ENCODE measurements at regions not wholly inside any gene's neighbourhood (a gene's known extent, or its start where the extent isn't known, plus 50 kb on each side); places are given as distances from the start of the nearest gene placed in this dataset.
"Not testable (repeated sequence)": the region's sequence is repeated elsewhere in the genome, so short reads cannot be mapped to it uniquely, and the experiment has no call there.

- H2AFZ ChIP-seq (replicated peaks; ENCODE audit: low read length, poor library complexity): no peak overlapping the region
- no peak overlapping the region for H2AK5ac ChIP-seq (ENCODE audit: low read depth, low read length)
- no peaks in the 10 kb centered on the region for H4K20me1 ChIP-seq (ENCODE audit: insufficient read depth, low read length)
- H3K4ac ChIP-seq (ENCODE audit: low read depth, low read length): no peak overlapping the region
- H4K5ac ChIP-seq (ENCODE audit: low read depth, low read length): no peak overlapping the region
- H2BK20ac ChIP-seq (ENCODE audit: low read depth, low read length): no peak overlapping the region
- no peak overlapping the region for H3K9ac ChIP-seq (ENCODE audit: low read depth, low read length)
- H2BK120ac ChIP-seq (ENCODE audit: low read depth, low read length): no peak overlapping the region
- no peak overlapping the region for H4K91ac ChIP-seq (ENCODE audit: insufficient read depth, low read depth, low read length)
- H3K18ac ChIP-seq (ENCODE audit: low read depth, low read length): no peak overlapping the region
- DNase-seq (no peak), ATAC-seq (ENCODE audit: low read depth) (no peak)
- H3K4me3 ChIP-seq (ENCODE audit: insufficient read depth, low read depth, low read length): no peak overlapping the region
- no peak overlapping the region for H3K27ac ChIP-seq (ENCODE audit: insufficient read depth, low read length)
- intact Hi-C loops (cut with micrococcal nuclease) (no loop called here), dilution Hi-C loops (cut with HindIII; ENCODE audit: low sequenced_read_pairs, unreplicated experiment) (no loop called here), in situ Hi-C loops (cut with MboI; ENCODE audit: low sequenced_read_pairs) (no loop called here)
- no peak overlapping the region for H2BK5ac ChIP-seq (ENCODE audit: low read depth, low read length, poor library complexity, severe bottlenecking)
- H3K23ac ChIP-seq (ENCODE audit: low read depth, low read length): no peak overlapping the region
- H3K27me3 ChIP-seq (ENCODE audit: control insufficient read depth, insufficient read depth, low read length): no peaks in the 10 kb centered on the region
- H2BK15ac ChIP-seq (ENCODE audit: low read depth, low read length): no peak overlapping the region
- no peak overlapping the region for H3K4me2 ChIP-seq (ENCODE audit: low read depth, low read length)
- no TSS peak for BruUV-seq (replicated peaks)
- TF ChIP-seq RFX5 (IDR thresholded peaks at IDR 0.05; ENCODE audit: low read depth, low read length): no peak
- TF ChIP-seq CEBPB (IDR thresholded peaks at IDR 0.05; ENCODE audit: low read depth, low read length): no peak
- no peak overlapping the region for H3K14ac ChIP-seq (replicated peaks; ENCODE audit: low read depth, low read length)
- no peak overlapping the region for H2AK9ac ChIP-seq (replicated peaks; ENCODE audit: low read depth, low read length, poor library complexity)
- H3K4me1 ChIP-seq (ENCODE audit: control insufficient read depth, insufficient read depth, low read length): no peaks in the 10 kb centered on the region
- H3K56ac ChIP-seq (ENCODE audit: extremely low read depth, insufficient read depth, low read length): no peak overlapping the region
- no peaks in the 10 kb centered on the region for H3K9me1 ChIP-seq (ENCODE audit: insufficient read depth, low read length)
- no peaks in the 10 kb centered on the region for H3K9me3 ChIP-seq (ENCODE audit: control insufficient read depth, insufficient read depth, low read length)
- no peak overlapping the region for H4K8ac ChIP-seq (ENCODE audit: low read depth in 2 of 2, low read length in 2 of 2)
- H3K79me1 ChIP-seq (ENCODE audit: low read depth in 1 of 2, low read length in 2 of 2): no peaks in the 10 kb centered on the region
- ChIA-PET CTCF (no interaction called here), POLR2A (ENCODE audit: unreplicated experiment) (no interaction called here)
- H3K36me3 ChIP-seq (ENCODE audit: control insufficient read depth, insufficient read depth, low read length): no peaks in the 10 kb centered on the region
Observed at GRCh38 chr21:25467896-25468295, 139.4 kb downstream of the MRPL39 start.

DNA sequence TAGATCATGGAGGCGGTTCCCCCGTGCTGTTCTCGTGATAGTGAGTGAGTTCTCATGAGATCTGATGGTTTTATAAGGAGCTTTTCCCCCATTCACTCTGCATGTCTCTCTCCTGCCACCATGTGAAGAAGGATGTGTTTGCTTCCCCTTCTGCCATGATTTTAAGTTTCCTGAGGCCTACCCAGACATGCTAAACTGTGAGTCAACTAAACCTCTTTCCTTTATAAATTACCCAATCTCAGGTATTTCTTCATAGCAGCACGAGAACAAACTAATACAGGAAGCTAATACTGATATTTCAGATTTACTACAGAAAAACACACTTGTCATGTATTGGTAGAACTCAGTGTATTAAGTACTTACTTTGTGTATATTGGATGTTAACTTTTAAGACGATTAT lies 140.2 kb downstream of the MRPL39 start:
- not testable (repeated sequence) for BruUV-seq (replicated peaks)

More for the DNA sequence above, 140.2 kb downstream of the MRPL39 start:
- H4K91ac ChIP-seq (ENCODE audit: insufficient read depth, low read depth, low read length); H3K4me3 ChIP-seq (ENCODE audit: insufficient read depth, low read depth, low read length); DNase-seq; H3K27me3 ChIP-seq (ENCODE audit: control insufficient read depth, insufficient read depth, low read length); H2AK9ac ChIP-seq (replicated peaks; ENCODE audit: low read depth, low read length, poor library complexity); CTCF ChIA-PET; H3K9me3 ChIP-seq (ENCODE audit: control insufficient read depth, insufficient read depth, low read length); H4K5ac ChIP-seq (ENCODE audit: low read depth, low read length); H3K56ac ChIP-seq (ENCODE audit: extremely low read depth, insufficient read depth, low read length); H2BK20ac ChIP-seq (ENCODE audit: low read depth, low read length); H3K36me3 ChIP-seq (ENCODE audit: control insufficient read depth, insufficient read depth, low read length); intact Hi-C loops (cut with micrococcal nuclease); H2BK15ac ChIP-seq (ENCODE audit: low read depth, low read length); dilution Hi-C loops (cut with HindIII; ENCODE audit: low sequenced_read_pairs, unreplicated experiment); H4K8ac ChIP-seq (ENCODE audit: low read depth in 2 of 2, low read length in 2 of 2); H2BK120ac ChIP-seq (ENCODE audit: low read depth, low read length); H3K27ac ChIP-seq (ENCODE audit: insufficient read depth, low read length); H3K18ac ChIP-seq (ENCODE audit: low read depth, low read length); H2AK5ac ChIP-seq (ENCODE audit: low read depth, low read length); H2BK5ac ChIP-seq (ENCODE audit: low read depth, low read length, poor library complexity, severe bottlenecking); H4K20me1 ChIP-seq (ENCODE audit: insufficient read depth, low read length); H3K9ac ChIP-seq (ENCODE audit: low read depth, low read length); H3K4me2 ChIP-seq (ENCODE audit: low read depth, low read length); ATAC-seq (ENCODE audit: low read depth); in situ Hi-C loops (cut with MboI; ENCODE audit: low sequenced_read_pairs); H3K14ac ChIP-seq (replicated peaks; ENCODE audit: low read depth, low read length); H3K4ac ChIP-seq (ENCODE audit: low read depth, low read length); POLR2A ChIA-PET (ENCODE audit: unreplicated experiment); H3K79me1 ChIP-seq (ENCODE audit: low read depth in 1 of 2, low read length in 2 of 2); H3K23ac ChIP-seq (ENCODE audit: low read depth, low read length); H3K9me1 ChIP-seq (ENCODE audit: insufficient read depth, low read length); H2AFZ ChIP-seq (replicated peaks; ENCODE audit: low read length, poor library complexity); H3K4me1 ChIP-seq (ENCODE audit: control insufficient read depth, insufficient read depth, low read length): not testable (repeated sequence)
- no CpG with 5 or more reads among the region's 5 CpGs for WGBS, 2 experiments (ENCODE audit: extremely low coverage in 2 of 2, insufficient read length in 1 of 2)

Data from IMR-90 (cell line).